Gastroesophageal sphincter (tissue), 3 donors: ENCODE measurements at regions not wholly inside any gene's neighbourhood (a gene's known extent, or its start where the extent isn't known, plus 50 kb on each side); places are given as distances from the start of the nearest gene placed in this dataset.

ENCODE experiments used
- EP300 ChIP-seq: sonication (generic); formaldehyde crosslinking; IDR thresholded peaks from one replicate; pipeline ENCODE4 v1.6.1; 2017; ENCODE audit warnings: antibody characterized with exemption, mild to moderate bottlenecking
- POLR2A ChIP-seq, 2 donors: fragments of 450-650 bp; IDR thresholded peaks; one replicate each; pipeline ENCODE4 v1.6.1; 2017; ENCODE audit warnings: antibody characterized with exemption in 2 of 2, mild to moderate bottlenecking in 2 of 2, moderate library complexity in 1 of 2
- TF ChIP-seq, protein P1 (sequence below), 4 experiments: fragments of 200-600 bp in 2 of 4; fragments of 450-650 bp in 2 of 4; sonication (generic) in 1 of 4; IDR thresholded peaks; one replicate each; pipeline ENCODE4 v1.5.1; 2017 to 2019; ENCODE audit warnings: antibody characterized with exemption in 4 of 4, mild to moderate bottlenecking in 2 of 4, moderate library complexity in 2 of 4

DNA sequence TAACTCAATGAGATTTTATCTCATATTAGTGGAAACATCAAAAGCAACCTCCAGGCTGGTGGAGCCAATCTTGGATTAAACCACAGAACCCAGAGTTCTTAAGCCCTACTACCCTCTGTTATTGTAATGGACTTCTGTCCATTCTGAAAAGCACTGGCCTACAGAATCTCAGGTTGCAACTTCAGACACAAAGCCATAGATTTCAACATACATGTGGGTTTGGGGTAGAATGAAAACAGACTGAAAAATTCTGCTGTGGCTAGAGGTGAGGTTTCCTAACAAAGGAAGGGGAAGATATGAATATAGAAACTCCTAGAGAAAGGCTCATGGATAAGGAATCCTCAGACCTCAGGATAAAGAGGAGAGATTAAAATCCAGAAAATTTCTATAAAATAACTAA is 569.8 kb upstream of the RIOK2 start:
- TF ChIP-seq, protein P1, sequence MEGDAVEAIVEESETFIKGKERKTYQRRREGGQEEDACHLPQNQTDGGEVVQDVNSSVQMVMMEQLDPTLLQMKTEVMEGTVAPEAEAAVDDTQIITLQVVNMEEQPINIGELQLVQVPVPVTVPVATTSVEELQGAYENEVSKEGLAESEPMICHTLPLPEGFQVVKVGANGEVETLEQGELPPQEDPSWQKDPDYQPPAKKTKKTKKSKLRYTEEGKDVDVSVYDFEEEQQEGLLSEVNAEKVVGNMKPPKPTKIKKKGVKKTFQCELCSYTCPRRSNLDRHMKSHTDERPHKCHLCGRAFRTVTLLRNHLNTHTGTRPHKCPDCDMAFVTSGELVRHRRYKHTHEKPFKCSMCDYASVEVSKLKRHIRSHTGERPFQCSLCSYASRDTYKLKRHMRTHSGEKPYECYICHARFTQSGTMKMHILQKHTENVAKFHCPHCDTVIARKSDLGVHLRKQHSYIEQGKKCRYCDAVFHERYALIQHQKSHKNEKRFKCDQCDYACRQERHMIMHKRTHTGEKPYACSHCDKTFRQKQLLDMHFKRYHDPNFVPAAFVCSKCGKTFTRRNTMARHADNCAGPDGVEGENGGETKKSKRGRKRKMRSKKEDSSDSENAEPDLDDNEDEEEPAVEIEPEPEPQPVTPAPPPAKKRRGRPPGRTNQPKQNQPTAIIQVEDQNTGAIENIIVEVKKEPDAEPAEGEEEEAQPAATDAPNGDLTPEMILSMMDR (IDR thresholded peaks at IDR 0.05) = no peak
- TF ChIP-seq EP300 (no peak), POLR2A (IDR thresholded peaks at IDR 0.05) (no peak)
